ENCODE measurements at regions not wholly inside any gene's neighbourhood (a gene's known extent, or its start where the extent isn't known, plus 50 kb on each side); places are given as distances from the start of the nearest gene placed in this dataset.

- TF ChIP-seq PAX5 (IDR thresholded peaks at IDR 0.05; ENCODE audit: insufficient read depth, low read length, severe bottlenecking) (no peak), TAF1 (IDR thresholded peaks at IDR 0.05; ENCODE audit: low read depth, low read length) (no peak), POLR2A (IDR thresholded peaks at IDR 0.05; ENCODE audit: low read depth, low read length) (no peak), POU2F2 (IDR thresholded peaks at IDR 0.05; ENCODE audit: low read depth, low read length) (no peak), POLR2AphosphoS5 (IDR thresholded peaks at IDR 0.05; ENCODE audit: low read depth, low read length) (no peak), SPI1 (IDR thresholded peaks at IDR 0.05; ENCODE audit: low read depth, low read length) (no peak)
- DNase-seq (ENCODE audit: insufficient read length, low spot score): no peak
- no peak for FAIRE-seq
These were observed 139.8 kb upstream of the COL5A1 start for GRCh38 chr9:134501761-134502265.

DNA sequence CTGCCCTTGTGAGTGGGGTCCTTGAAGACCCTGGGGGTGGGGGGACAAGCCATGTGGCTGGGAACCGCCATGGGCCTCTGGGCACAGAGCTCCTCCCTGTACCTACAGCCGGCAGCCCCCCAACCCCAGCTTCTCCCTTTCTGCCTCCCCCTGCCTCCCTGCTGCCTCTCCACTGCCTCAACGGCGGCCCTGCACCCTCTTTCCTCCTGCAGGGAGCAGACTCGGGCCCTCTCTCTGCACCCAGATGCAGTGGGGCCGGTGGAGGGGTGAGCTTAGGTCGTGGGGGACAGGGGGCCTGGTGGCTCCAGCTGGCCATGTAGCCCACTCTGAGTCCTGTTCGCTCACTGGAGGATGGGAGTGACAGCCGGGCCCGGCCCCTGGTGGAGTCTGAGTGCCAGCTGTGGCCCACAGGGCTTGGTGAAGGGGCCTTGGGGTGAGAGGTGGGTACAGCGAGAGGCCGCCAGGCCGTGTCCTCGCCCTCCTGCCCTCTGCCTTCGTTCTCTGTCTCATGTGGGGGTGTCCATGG lies 139.3 kb upstream of the COL5A1 start:
- TF ChIP-seq POU2F2 (IDR thresholded peaks at IDR 0.05; ENCODE audit: low read depth, low read length): no peak
- no peak for TF ChIP-seq POLR2A (IDR thresholded peaks at IDR 0.05; ENCODE audit: low read depth, low read length)
- TF ChIP-seq POLR2AphosphoS5 (IDR thresholded peaks at IDR 0.05; ENCODE audit: low read depth, low read length): no peak
- TF ChIP-seq PAX5 (IDR thresholded peaks at IDR 0.05; ENCODE audit: insufficient read depth, low read length, severe bottlenecking): no peak
- TF ChIP-seq SPI1 (IDR thresholded peaks at IDR 0.05; ENCODE audit: low read depth, low read length): no peak
- TF ChIP-seq TAF1 (IDR thresholded peaks at IDR 0.05; ENCODE audit: low read depth, low read length): no peak
- FAIRE-seq (no peak), DNase-seq (ENCODE audit: insufficient read length, low spot score) (no peak)

DNA sequence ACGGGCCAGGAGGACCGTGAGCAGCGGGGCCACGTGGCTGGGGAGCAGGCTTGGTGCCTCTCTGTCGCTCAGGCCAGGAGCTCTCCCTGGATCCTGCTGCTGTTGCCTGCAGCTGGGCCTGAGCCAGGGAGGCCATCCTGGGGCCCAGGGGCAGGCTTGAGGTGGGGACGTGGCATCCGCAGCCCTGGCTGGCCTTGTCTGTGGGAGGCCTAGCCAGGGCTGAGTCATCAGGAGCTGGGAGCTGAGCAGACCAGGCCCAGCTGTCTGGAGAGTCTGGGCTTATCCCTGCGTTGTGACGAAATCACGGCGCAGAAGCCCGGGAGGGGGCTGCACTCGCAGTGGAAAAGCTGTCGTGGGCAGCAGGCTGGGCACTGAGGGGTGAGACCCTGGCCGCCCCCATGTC lies 138.8 kb upstream of the COL5A1 start:
- no peak for FAIRE-seq
- TF ChIP-seq POLR2A (IDR thresholded peaks at IDR 0.05; ENCODE audit: low read depth, low read length) (no peak), PAX5 (IDR thresholded peaks at IDR 0.05; ENCODE audit: insufficient read depth, low read length, severe bottlenecking) (no peak), POLR2AphosphoS5 (IDR thresholded peaks at IDR 0.05; ENCODE audit: low read depth, low read length) (no peak), SPI1 (IDR thresholded peaks at IDR 0.05; ENCODE audit: low read depth, low read length) (no peak), POU2F2 (IDR thresholded peaks at IDR 0.05; ENCODE audit: low read depth, low read length) (no peak), TAF1 (IDR thresholded peaks at IDR 0.05; ENCODE audit: low read depth, low read length) (no peak)
- DNase-seq (ENCODE audit: insufficient read length, low spot score): no peak

DNA sequence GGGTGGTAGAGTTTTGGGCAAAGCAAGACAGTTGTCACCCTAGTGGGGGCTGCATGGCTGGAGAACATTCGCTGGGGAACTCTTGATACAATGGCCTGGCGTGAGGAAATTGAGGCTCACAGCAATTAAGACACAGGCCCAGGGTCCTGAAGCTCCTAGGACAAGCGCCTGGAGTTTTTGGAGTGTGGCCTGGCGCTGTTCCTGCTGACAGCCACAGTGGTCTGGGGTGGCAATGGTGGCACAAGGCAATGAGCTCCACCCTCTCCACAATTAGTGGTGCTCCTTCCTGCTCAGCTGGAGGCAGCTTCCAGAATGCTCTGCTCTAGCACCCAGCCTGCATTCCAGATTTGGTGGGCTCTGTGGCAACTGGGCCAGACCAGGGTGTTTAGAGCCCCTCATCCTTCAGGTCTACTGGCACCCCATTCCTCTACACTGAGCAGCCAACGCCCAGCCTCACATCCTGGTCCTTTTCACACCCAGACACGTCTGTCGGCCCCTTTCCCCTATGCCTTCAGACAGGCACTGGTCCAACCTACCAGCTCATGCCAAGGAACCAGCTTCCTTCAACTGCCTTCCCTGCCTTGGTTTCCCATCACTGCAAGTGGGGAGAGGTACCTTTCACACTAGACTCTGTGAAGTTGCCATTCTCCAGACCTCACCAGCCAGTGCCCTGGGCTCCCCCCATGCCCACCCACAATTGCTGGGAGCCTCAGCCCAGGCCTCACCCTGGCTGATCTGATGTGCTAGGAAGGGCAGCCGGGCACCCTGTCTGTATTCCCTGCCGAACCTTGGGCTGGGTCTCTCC lies 138.1 kb upstream of the COL5A1 start:
- TF ChIP-seq POLR2A (IDR thresholded peaks at IDR 0.05; ENCODE audit: low read depth, low read length) (no peak), PAX5 (IDR thresholded peaks at IDR 0.05; ENCODE audit: insufficient read depth, low read length, severe bottlenecking) (no peak), SPI1 (IDR thresholded peaks at IDR 0.05; ENCODE audit: low read depth, low read length) (no peak)
- FAIRE-seq (no peak), DNase-seq (ENCODE audit: insufficient read length, low spot score) (no peak)

DNA sequence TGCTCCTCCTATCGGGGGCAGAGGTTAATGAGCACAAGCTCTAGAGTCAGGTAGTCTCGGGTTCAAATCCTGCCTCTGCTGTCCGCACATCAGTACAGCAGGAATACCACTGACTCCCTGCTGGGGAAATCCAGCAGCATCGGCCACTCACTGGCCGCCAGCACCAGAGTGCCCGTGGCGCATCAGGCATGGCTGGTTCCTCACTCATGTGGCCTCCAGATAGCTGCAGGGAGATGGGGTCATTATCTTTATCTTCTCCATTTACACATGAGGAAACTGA lies 137.6 kb upstream of the COL5A1 start:
- TF ChIP-seq POU2F2 (IDR thresholded peaks at IDR 0.05; ENCODE audit: low read depth, low read length): no peak
- no peak for TF ChIP-seq TAF1 (IDR thresholded peaks at IDR 0.05; ENCODE audit: low read depth, low read length)
- TF ChIP-seq POLR2A (IDR thresholded peaks at IDR 0.05; ENCODE audit: low read depth, low read length): no peak
- no peak for FAIRE-seq
- DNase-seq (ENCODE audit: insufficient read length, low spot score): no peak

GRCh38 chr9:134505032-134505431 lies 136.6 kb upstream of the COL5A1 start:
- TF ChIP-seq PAX5 (IDR thresholded peaks at IDR 0.05; ENCODE audit: insufficient read depth, low read length, severe bottlenecking) (no peak), POLR2AphosphoS5 (IDR thresholded peaks at IDR 0.05; ENCODE audit: low read depth, low read length) (no peak), POU2F2 (IDR thresholded peaks at IDR 0.05; ENCODE audit: low read depth, low read length) (no peak), SPI1 (IDR thresholded peaks at IDR 0.05; ENCODE audit: low read depth, low read length) (no peak), POLR2A (IDR thresholded peaks at IDR 0.05; ENCODE audit: low read depth, low read length) (no peak), TAF1 (IDR thresholded peaks at IDR 0.05; ENCODE audit: low read depth, low read length) (no peak)
- DNase-seq (ENCODE audit: insufficient read length, low spot score) (no peak), FAIRE-seq (no peak)

- DNase-seq (ENCODE audit: insufficient read length, low spot score) (no peak), FAIRE-seq (no peak)
- TF ChIP-seq SPI1 (IDR thresholded peaks at IDR 0.05; ENCODE audit: low read depth, low read length) (no peak), PAX5 (IDR thresholded peaks at IDR 0.05; ENCODE audit: insufficient read depth, low read length, severe bottlenecking) (no peak), POLR2A (IDR thresholded peaks at IDR 0.05; ENCODE audit: low read depth, low read length) (no peak), POLR2AphosphoS5 (IDR thresholded peaks at IDR 0.05; ENCODE audit: low read depth, low read length) (no peak), TAF1 (IDR thresholded peaks at IDR 0.05; ENCODE audit: low read depth, low read length) (no peak), POU2F2 (IDR thresholded peaks at IDR 0.05; ENCODE audit: low read depth, low read length) (no peak)
These were observed 132.3 kb upstream of the COL5A1 start for GRCh38 chr9:134509281-134509680.

DNA sequence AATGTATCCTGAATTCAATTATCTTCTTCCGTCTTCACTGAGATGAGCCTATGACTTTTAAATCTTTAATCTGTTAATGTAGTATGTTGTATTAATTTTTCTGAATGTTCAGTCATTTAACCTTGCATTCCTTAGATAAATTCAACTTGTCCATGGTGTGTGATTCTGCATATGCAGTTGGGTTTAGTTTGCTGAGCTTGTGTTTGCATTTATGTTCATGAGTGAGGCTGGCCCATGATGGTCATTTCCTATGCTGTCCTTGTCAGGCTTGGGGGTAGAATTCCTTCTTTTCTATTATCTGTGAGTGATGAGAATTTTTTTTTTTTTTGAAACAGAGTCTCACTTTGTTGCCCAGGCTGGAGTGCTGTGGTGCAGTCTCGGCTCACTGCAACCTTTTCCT lies 131.8 kb upstream of the COL5A1 start:
- DNase-seq (ENCODE audit: insufficient read length, low spot score) (no peak), FAIRE-seq (no peak)
- TF ChIP-seq POU2F2 (IDR thresholded peaks at IDR 0.05; ENCODE audit: low read depth, low read length) (no peak), POLR2AphosphoS5 (IDR thresholded peaks at IDR 0.05; ENCODE audit: low read depth, low read length) (no peak), POLR2A (IDR thresholded peaks at IDR 0.05; ENCODE audit: low read depth, low read length) (no peak), TAF1 (IDR thresholded peaks at IDR 0.05; ENCODE audit: low read depth, low read length) (no peak), SPI1 (IDR thresholded peaks at IDR 0.05; ENCODE audit: low read depth, low read length) (no peak), PAX5 (IDR thresholded peaks at IDR 0.05; ENCODE audit: insufficient read depth, low read length, severe bottlenecking) (no peak)

DNA sequence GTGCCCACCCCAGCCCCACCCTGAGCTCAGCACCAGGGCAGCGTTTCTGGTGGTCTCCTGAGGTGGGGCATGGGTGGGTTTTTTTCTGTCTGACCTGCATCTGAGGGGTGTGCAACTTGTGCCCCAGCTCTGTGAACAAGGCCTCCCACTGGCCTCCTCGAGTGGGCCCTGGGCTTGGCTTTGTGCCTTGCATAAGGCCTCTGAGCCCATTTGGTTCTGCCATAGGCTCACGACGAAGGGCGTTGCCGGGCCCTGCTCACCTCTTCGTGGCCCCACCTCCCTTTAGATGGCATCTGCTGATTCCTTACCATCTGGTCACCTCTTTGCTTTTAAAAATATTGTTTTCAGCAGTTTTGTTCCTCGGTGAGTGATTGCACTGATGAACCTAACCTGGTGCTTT lies 127.1 kb upstream of the COL5A1 start:
- TF ChIP-seq POLR2AphosphoS5 (IDR thresholded peaks at IDR 0.05; ENCODE audit: low read depth, low read length): no peak
- TF ChIP-seq TAF1 (IDR thresholded peaks at IDR 0.05; ENCODE audit: low read depth, low read length): no peak
- no peak for TF ChIP-seq POLR2A (IDR thresholded peaks at IDR 0.05; ENCODE audit: low read depth, low read length)
- TF ChIP-seq POU2F2 (IDR thresholded peaks at IDR 0.05; ENCODE audit: low read depth, low read length): no peak
- no peak for TF ChIP-seq PAX5 (IDR thresholded peaks at IDR 0.05; ENCODE audit: insufficient read depth, low read length, severe bottlenecking)
- no peak for TF ChIP-seq SPI1 (IDR thresholded peaks at IDR 0.05; ENCODE audit: low read depth, low read length)
- FAIRE-seq (no peak), DNase-seq (ENCODE audit: insufficient read length, low spot score) (no peak)

All from GM12891 (cell line).